GM12878 (cell line): ENCODE measurements at regions not wholly inside any gene's neighbourhood (a gene's known extent, or its start where the extent isn't known, plus 50 kb on each side); places are given as distances from the start of the nearest gene placed in this dataset.
"Not testable (repeated sequence)": the region's sequence is repeated elsewhere in the genome, so short reads cannot be mapped to it uniquely, and the experiment has no call there.

ENCODE experiments used
- ATAC-seq: fragments of 200-7000 bp; cut with Tn5 transposase; 3 replicates; pipeline ENCODE4 v1.9.1; 2020; ENCODE audit warnings: mild to moderate bottlenecking, moderate library complexity
- BruUV-seq: library from RNA; stranded (reverse); fragments of 400-500 nt; replicated peaks from 2 replicates; lab custom pipeline; 2021; lab: Mats Ljungman, UMichigan
- CTCF ChIA-PET: fragments of 300-600 bp; sonication (Branson Sonifier 250); formaldehyde crosslinking; extraction: SDS; loops from one replicate; lab custom pipeline; 2021; ENCODE audit warnings: inconsistent platforms; lab: Yijun Ruan, JAX
- POLR2A ChIA-PET: fragments of 350-600 bp; formaldehyde crosslinking; extraction: SDS; loops from one replicate; lab custom pipeline; 2021; ENCODE audit warnings: inconsistent platforms; lab: Charles Lee
- RAD21 ChIA-PET: fragments of 300-600 bp; sonication (Branson Sonifier 250); formaldehyde crosslinking; loops from one replicate; lab custom pipeline; 2023; ENCODE audit warnings: antibody characterized with exemption; ENCODE audit not compliant: unreplicated experiment; lab: Charles Lee
- SMC1A ChIA-PET: fragments of 300-600 bp; sonication (Branson Sonifier 250); formaldehyde crosslinking; loops from one replicate; lab custom pipeline; 2023; ENCODE audit not compliant: unreplicated experiment, uncharacterized antibody; lab: Charles Lee
- DNase-seq: peaks from one replicate; pipeline ENCODE4 v3.0.0-alpha.2; 2011; ENCODE audit warnings: low read depth, low spot score
- FAIRE-seq: peaks from 3 replicates; lab custom pipeline; 2011; peaks lifted over from hg19 to GRCh38; lab: Jason Lieb, UNC
- H2AFZ ChIP-seq: 2 replicates; pipeline ENCODE4 v1.6.0; 2011; ENCODE audit warnings: low read depth, low read length, control low read depth; ENCODE audit not compliant: control insufficient read depth
- H3K27ac ChIP-seq: 2 replicates; pipeline ENCODE4 v1.5.1; 2011; ENCODE audit warnings: control low read depth; ENCODE audit not compliant: control insufficient read depth, insufficient read depth
- H3K27me3 ChIP-seq, 2 experiments: replicated peaks in 1 of 2; 2 replicates each; pipeline versions ENCODE4 v1.6.0 to v1.6.1; 2011; ENCODE audit warnings: low read length in 1 of 2; ENCODE audit not compliant: control insufficient read depth in 2 of 2, insufficient read depth in 2 of 2
- H3K36me3 ChIP-seq, 2 experiments: 2 replicates each; pipeline ENCODE4 v1.5.1; 2011; ENCODE audit warnings: low read length in 1 of 2; ENCODE audit not compliant: control insufficient read depth in 2 of 2, insufficient read depth in 2 of 2
- H3K4me1 ChIP-seq: 2 replicates; pipeline ENCODE4 v1.6.1; 2011; ENCODE audit warnings: mild to moderate bottlenecking, low read length, moderate library complexity, mixed read lengths; ENCODE audit not compliant: control insufficient read depth, insufficient read depth
- H3K4me2 ChIP-seq: 2 replicates; pipeline ENCODE4 v1.6.0; 2011; ENCODE audit warnings: control low read depth; ENCODE audit not compliant: control insufficient read depth, insufficient read depth
- H3K4me3 ChIP-seq: fragments of 200-600 bp; sonication (generic); 2 replicates; pipeline ENCODE4 v1.5.1; 2016
- H3K79me2 ChIP-seq: 2 replicates; pipeline ENCODE4 v1.6.0; 2011; ENCODE audit warnings: low read length; ENCODE audit not compliant: control insufficient read depth, insufficient read depth
- H3K9ac ChIP-seq: 2 replicates; pipeline ENCODE4 v1.8.0; 2011; ENCODE audit warnings: low read length, control low read depth, mixed read lengths; ENCODE audit not compliant: control insufficient read depth, insufficient read depth
- H3K9me3 ChIP-seq: replicated peaks from 3 replicates; pipeline ENCODE4 v1.5.1; 2011; ENCODE audit warnings: mild to moderate bottlenecking, low read length; ENCODE audit not compliant: control insufficient read depth, insufficient read depth
- H4K20me1 ChIP-seq: 2 replicates; pipeline ENCODE4 v1.6.0; 2011; ENCODE audit not compliant: control insufficient read depth, insufficient read depth
- ATF7 ChIP-seq: fragments of 450-650 bp; IDR thresholded peaks from 2 replicates; pipeline ENCODE4 v1.6.1; 2016; ENCODE audit warnings: low read depth, mild to moderate bottlenecking
- SP1 ChIP-seq: IDR thresholded peaks from one replicate; pipeline ENCODE4 v1.6.1; 2011; ENCODE audit warnings: low read depth, low read length
- SPI1 ChIP-seq: IDR thresholded peaks from 2 replicates; pipeline ENCODE4 v1.6.1; 2011; ENCODE audit warnings: low read depth, mild to moderate bottlenecking, low read length, moderate library complexity, borderline replicate concordance; ENCODE audit not compliant: insufficient read depth
- WGBS: methylation state at CpG from one replicate; pipeline ENCODE4 v1.1.6; 2016; ENCODE audit warnings: low lambda C conversion rate; ENCODE audit not compliant: insufficient replicate concordance, insufficient coverage; ENCODE audit errors: missing lambda C conversion rate; 5-methylcytosine and 5-hydroxymethylcytosine counted together
- in situ Hi-C: fragments of 300-500 bp; cut with MboI; formaldehyde crosslinking; loops from 9 replicates; pipeline ENCODE4 v1.14.3; 2018; ENCODE audit warnings: mixed read lengths
- intact Hi-C: fragments of 100-400 bp; cut with micrococcal nuclease; formaldehyde crosslinking; loops from one replicate; pipeline ENCODE4 v1.14.2; 2022; ENCODE audit not compliant: unreplicated experiment

DNA sequence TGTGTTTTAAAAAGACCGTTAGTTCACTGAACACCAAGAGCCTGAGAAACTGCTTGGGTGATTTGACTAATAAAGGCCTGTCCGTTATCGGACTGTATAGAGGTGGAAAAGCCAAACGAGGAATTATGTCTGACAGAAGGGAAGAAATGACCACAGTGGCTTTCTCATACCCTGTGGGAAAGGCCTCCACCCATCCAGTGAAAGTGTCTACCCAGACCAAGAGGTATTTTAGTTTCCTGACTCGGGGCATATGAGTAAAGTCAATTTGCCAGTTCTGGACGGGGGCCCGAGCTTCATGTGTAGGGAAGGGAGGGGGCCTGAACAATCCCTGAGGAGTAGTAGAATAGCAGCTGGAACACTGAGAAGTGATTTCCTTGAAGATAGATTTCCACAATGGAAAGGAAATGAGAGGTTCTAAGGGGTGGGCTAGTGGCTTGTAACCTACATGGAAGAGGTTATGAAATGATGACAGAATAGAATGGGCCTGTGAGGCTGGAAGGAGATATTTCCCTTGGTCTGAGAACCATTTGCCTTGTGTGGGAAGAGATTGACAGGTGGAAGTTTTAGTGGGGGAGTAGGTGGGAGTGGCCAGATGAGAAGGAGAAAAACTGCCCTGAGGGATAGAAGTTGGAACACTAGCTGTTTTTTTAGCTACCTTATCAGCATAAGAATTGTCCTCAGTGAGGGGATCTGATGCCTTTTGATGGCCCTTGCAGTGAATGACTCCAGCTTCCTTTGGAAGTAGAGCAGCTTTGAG lies 106.4 kb upstream of the PPM1J start:
- 43% methylated on average over 7 of the region's 7 CpGs for WGBS
- SMC1A ChIA-PET, H3K9me3 ChIP-seq: not testable (repeated sequence)

DNA sequence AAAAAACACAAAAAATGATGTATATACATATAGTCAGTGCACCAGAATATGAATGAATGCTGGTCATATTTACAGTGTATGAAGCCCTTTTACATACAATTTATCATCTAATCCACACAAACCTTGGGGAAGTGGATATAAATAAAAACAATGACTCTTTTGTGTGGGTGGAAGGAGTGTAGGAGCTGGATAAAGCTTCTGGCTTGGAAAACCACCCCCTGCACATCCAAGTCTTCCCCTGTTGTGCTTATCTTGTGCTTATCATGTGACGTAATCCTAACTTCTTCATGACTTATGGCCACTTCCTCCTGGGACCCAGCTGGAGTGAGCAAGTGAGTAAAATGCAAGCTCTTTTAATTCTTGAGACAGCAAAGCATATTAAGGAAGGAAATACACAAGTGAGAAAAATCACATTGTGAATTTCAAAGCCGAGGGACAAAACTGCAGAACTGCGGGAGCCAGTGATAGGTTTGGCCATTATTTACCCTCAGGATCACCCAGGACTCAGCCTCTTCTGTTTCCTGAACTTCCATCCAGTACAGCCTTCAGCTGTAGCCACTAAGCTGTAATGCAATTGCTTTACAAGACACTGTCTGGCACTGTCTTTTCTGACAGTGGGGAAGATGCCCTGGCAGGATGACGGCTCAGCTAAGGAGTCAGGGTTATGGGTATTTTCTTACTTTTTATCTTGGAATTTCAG lies 104.0 kb upstream of the PPM1J start:
- Histone ChIP-seq H2AFZ (no peak overlapping the region), H3K9ac (no peak overlapping the region), H3K79me2 (no peaks in the 10 kb centered on the region), H3K27me3 (no peaks in the 10 kb centered on the region), H3K36me3 (no peaks in the 10 kb centered on the region), H3K4me3 (no peak overlapping the region), H3K27ac (no peak overlapping the region), H4K20me1 (no peaks in the 10 kb centered on the region), H3K4me2 (no peak overlapping the region), H3K4me1 (no peaks in the 10 kb centered on the region), H3K9me3 (no peaks in the 10 kb centered on the region)
- POLR2A ChIA-PET = no interaction called here
- no peak for DNase-seq
- intact Hi-C loops (no loop called here), in situ Hi-C loops (no loop called here)
- TF ChIP-seq SP1 (no peak), ATF7 (peak; percentile 58), SPI1 (peak; percentile 28; the same call in 1 of the 2 replicates)
- SMC1A ChIA-PET = interaction anchor here (1.4 kb wide), 1 partner anchor 135 kb away, joined by 3 read pairs; no protein-coding TSS in a partner anchor
- RAD21 ChIA-PET = no interaction called here
- CTCF ChIA-PET = interaction anchor here (0.7 to 2.1 kb wide), 4 partner anchors 99 to 223 kb away, joined by 3 to 5 read pairs (median 3); no protein-coding TSS in a partner anchor
- WGBS = 32% methylated on average over 4 of the region's 4 CpGs
- ATAC-seq = no peak
- no TSS peak for BruUV-seq
- FAIRE-seq = no peak

More for the DNA sequence above, 106.4 kb upstream of the PPM1J start:
- CTCF ChIA-PET = interaction anchor here (0.6 to 1.0 kb wide), 2 partner anchors 58 to 105 kb away, joined by 3 read pairs; no protein-coding TSS in a partner anchor
- H2AFZ ChIP-seq, H3K36me3 ChIP-seq, FAIRE-seq, intact Hi-C loops, DNase-seq, ATAC-seq, H3K9ac ChIP-seq, POLR2A ChIA-PET, H3K4me1 ChIP-seq, H3K4me3 ChIP-seq, BruUV-seq, H3K27me3 ChIP-seq, H3K79me2 ChIP-seq, H3K4me2 ChIP-seq, H4K20me1 ChIP-seq, H3K27ac ChIP-seq, in situ Hi-C loops, RAD21 ChIA-PET: not testable (repeated sequence)
